ENCODE measurements at regions not wholly inside any gene's neighbourhood (a gene's known extent, or its start where the extent isn't known, plus 50 kb on each side); places are given as distances from the start of the nearest gene placed in this dataset.
"Not testable (repeated sequence)": the region's sequence is repeated elsewhere in the genome, so short reads cannot be mapped to it uniquely, and the experiment has no call there.

GRCh38 chr14:105591052-105591451 is 64.7 kb downstream of the TMEM121 start:
- no peak overlapping the region for H3K27ac ChIP-seq (ENCODE audit: low read length)
- peaks cover 9% of the 10 kb centered on the region for H3K9me3 ChIP-seq (ENCODE audit: control insufficient read depth, low read depth, low read length)
- no peak overlapping the region for H3K4me3 ChIP-seq (ENCODE audit: low read length)
- no peaks in the 10 kb centered on the region for H3K27me3 ChIP-seq (ENCODE audit: control insufficient read depth, insufficient read depth, low read length)
- H3K4me1 ChIP-seq (ENCODE audit: control insufficient read depth, low read depth, low read length), result no peaks in the 10 kb centered on the region
- no peaks in the 10 kb centered on the region for H3K36me3 ChIP-seq (ENCODE audit: control insufficient read depth, low read depth, low read length)
- no peak overlapping the region for H3K9ac ChIP-seq (ENCODE audit: low read length)

- H3K27ac ChIP-seq (ENCODE audit: low read length); H3K9me3 ChIP-seq (ENCODE audit: control insufficient read depth, low read depth, low read length); H3K36me3 ChIP-seq (ENCODE audit: control insufficient read depth, low read depth, low read length): not testable (repeated sequence)
Observed at GRCh38 chr14:105591792-105592341, 65.5 kb downstream of the TMEM121 start.

GRCh38 chr14:105592646-105593045 is 66.3 kb downstream of the TMEM121 start:
- H3K9ac ChIP-seq (ENCODE audit: low read length); H3K27me3 ChIP-seq (ENCODE audit: control insufficient read depth, insufficient read depth, low read length); H3K4me3 ChIP-seq (ENCODE audit: low read length); H3K4me1 ChIP-seq (ENCODE audit: control insufficient read depth, low read depth, low read length); H3K36me3 ChIP-seq (ENCODE audit: control insufficient read depth, low read depth, low read length); H3K27ac ChIP-seq (ENCODE audit: low read length); H3K9me3 ChIP-seq (ENCODE audit: control insufficient read depth, low read depth, low read length): not testable (repeated sequence)

More at GRCh38 chr14:105591792-105592341, 65.5 kb downstream of the TMEM121 start:
- not testable (repeated sequence) for H3K9ac ChIP-seq (ENCODE audit: low read length); H3K4me1 ChIP-seq (ENCODE audit: control insufficient read depth, low read depth, low read length); H3K4me3 ChIP-seq (ENCODE audit: low read length); H3K27me3 ChIP-seq (ENCODE audit: control insufficient read depth, insufficient read depth, low read length)

GRCh38 chr14:105595346-105595745 is 69.0 kb downstream of the TMEM121 start:
- not testable (repeated sequence) for H3K4me1 ChIP-seq (ENCODE audit: control insufficient read depth, low read depth, low read length); H3K4me3 ChIP-seq (ENCODE audit: low read length); H3K36me3 ChIP-seq (ENCODE audit: control insufficient read depth, low read depth, low read length); H3K27ac ChIP-seq (ENCODE audit: low read length); H3K27me3 ChIP-seq (ENCODE audit: control insufficient read depth, insufficient read depth, low read length); H3K9ac ChIP-seq (ENCODE audit: low read length); H3K9me3 ChIP-seq (ENCODE audit: control insufficient read depth, low read depth, low read length)

- not testable (repeated sequence) for H3K9ac ChIP-seq (ENCODE audit: low read length); H3K4me3 ChIP-seq (ENCODE audit: low read length); H3K4me1 ChIP-seq (ENCODE audit: control insufficient read depth, low read depth, low read length); H3K36me3 ChIP-seq (ENCODE audit: control insufficient read depth, low read depth, low read length); H3K9me3 ChIP-seq (ENCODE audit: control insufficient read depth, low read depth, low read length); H3K27me3 ChIP-seq (ENCODE audit: control insufficient read depth, insufficient read depth, low read length); H3K27ac ChIP-seq (ENCODE audit: low read length)
Observed at GRCh38 chr14:105596374-105596773, 70.0 kb downstream of the TMEM121 start.

GRCh38 chr14:105598040-105598763 is 71.8 kb downstream of the TMEM121 start:
- H3K4me3 ChIP-seq (ENCODE audit: low read length); H3K27me3 ChIP-seq (ENCODE audit: control insufficient read depth, insufficient read depth, low read length); H3K27ac ChIP-seq (ENCODE audit: low read length); H3K9ac ChIP-seq (ENCODE audit: low read length); H3K36me3 ChIP-seq (ENCODE audit: control insufficient read depth, low read depth, low read length); H3K4me1 ChIP-seq (ENCODE audit: control insufficient read depth, low read depth, low read length): not testable (repeated sequence)
- peaks cover 18% of the 10 kb centered on the region for H3K9me3 ChIP-seq (ENCODE audit: control insufficient read depth, low read depth, low read length)

- not testable (repeated sequence) for H3K4me1 ChIP-seq (ENCODE audit: control insufficient read depth, low read depth, low read length); H3K27ac ChIP-seq (ENCODE audit: low read length); H3K4me3 ChIP-seq (ENCODE audit: low read length); H3K27me3 ChIP-seq (ENCODE audit: control insufficient read depth, insufficient read depth, low read length); H3K36me3 ChIP-seq (ENCODE audit: control insufficient read depth, low read depth, low read length); H3K9ac ChIP-seq (ENCODE audit: low read length)
- peaks cover 20% of the 10 kb centered on the region for H3K9me3 ChIP-seq (ENCODE audit: control insufficient read depth, low read depth, low read length)
Observed at GRCh38 chr14:105598925-105599586, 72.7 kb downstream of the TMEM121 start.

GRCh38 chr14:105600195-105600938 is 74.0 kb downstream of the TMEM121 start:
- H3K9me3 ChIP-seq (ENCODE audit: control insufficient read depth, low read depth, low read length), result peaks cover 23% of the 10 kb centered on the region
- not testable (repeated sequence) for H3K9ac ChIP-seq (ENCODE audit: low read length); H3K4me1 ChIP-seq (ENCODE audit: control insufficient read depth, low read depth, low read length); H3K4me3 ChIP-seq (ENCODE audit: low read length); H3K27ac ChIP-seq (ENCODE audit: low read length); H3K36me3 ChIP-seq (ENCODE audit: control insufficient read depth, low read depth, low read length); H3K27me3 ChIP-seq (ENCODE audit: control insufficient read depth, insufficient read depth, low read length)

GRCh38 chr14:105600939-105601359 is 74.6 kb downstream of the TMEM121 start:
- Histone ChIP-seq H3K27ac (ENCODE audit: low read length) (no peak overlapping the region), H3K9me3 (ENCODE audit: control insufficient read depth, low read depth, low read length) (peaks cover 29% of the 10 kb centered on the region), H3K27me3 (ENCODE audit: control insufficient read depth, insufficient read depth, low read length) (no peaks in the 10 kb centered on the region), H3K36me3 (ENCODE audit: control insufficient read depth, low read depth, low read length) (no peaks in the 10 kb centered on the region), H3K9ac (ENCODE audit: low read length) (no peak overlapping the region), H3K4me3 (ENCODE audit: low read length) (no peak overlapping the region), H3K4me1 (ENCODE audit: control insufficient read depth, low read depth, low read length) (no peaks in the 10 kb centered on the region)

- Histone ChIP-seq H3K27me3 (ENCODE audit: control insufficient read depth, insufficient read depth, low read length) (no peaks in the 10 kb centered on the region), H3K36me3 (ENCODE audit: control insufficient read depth, low read depth, low read length) (no peaks in the 10 kb centered on the region), H3K9ac (ENCODE audit: low read length) (no peak overlapping the region)
Observed at GRCh38 chr14:105601360-105602242, 75.2 kb downstream of the TMEM121 start.

GRCh38 chr14:105602243-105602750 is 75.9 kb downstream of the TMEM121 start:
- Histone ChIP-seq H3K27ac (ENCODE audit: low read length) (no peak overlapping the region), H3K4me1 (ENCODE audit: control insufficient read depth, low read depth, low read length) (no peaks in the 10 kb centered on the region), H3K27me3 (ENCODE audit: control insufficient read depth, insufficient read depth, low read length) (no peaks in the 10 kb centered on the region), H3K9me3 (ENCODE audit: control insufficient read depth, low read depth, low read length) (peaks cover 29% of the 10 kb centered on the region), H3K9ac (ENCODE audit: low read length) (no peak overlapping the region), H3K36me3 (ENCODE audit: control insufficient read depth, low read depth, low read length) (no peaks in the 10 kb centered on the region), H3K4me3 (ENCODE audit: low read length) (no peak overlapping the region)

More at GRCh38 chr14:105601360-105602242, 75.2 kb downstream of the TMEM121 start:
- no peak overlapping the region for H3K27ac ChIP-seq (ENCODE audit: low read length)
- H3K4me3 ChIP-seq (ENCODE audit: low read length), result no peak overlapping the region
- peaks cover 29% of the 10 kb centered on the region for H3K9me3 ChIP-seq (ENCODE audit: control insufficient read depth, low read depth, low read length)
- no peaks in the 10 kb centered on the region for H3K4me1 ChIP-seq (ENCODE audit: control insufficient read depth, low read depth, low read length)
